GM19455 (cell line): ENCODE measurements at regions not wholly inside any gene's neighbourhood (a gene's known extent, or its start where the extent isn't known, plus 50 kb on each side); places are given as distances from the start of the nearest gene placed in this dataset.

Experiments
- ATAC-seq: cut with Tn5 transposase; IDR thresholded peaks from one replicate; pipeline ENCODE4 v1.9.1; 2021; ENCODE audit not compliant: unreplicated experiment

DNA sequence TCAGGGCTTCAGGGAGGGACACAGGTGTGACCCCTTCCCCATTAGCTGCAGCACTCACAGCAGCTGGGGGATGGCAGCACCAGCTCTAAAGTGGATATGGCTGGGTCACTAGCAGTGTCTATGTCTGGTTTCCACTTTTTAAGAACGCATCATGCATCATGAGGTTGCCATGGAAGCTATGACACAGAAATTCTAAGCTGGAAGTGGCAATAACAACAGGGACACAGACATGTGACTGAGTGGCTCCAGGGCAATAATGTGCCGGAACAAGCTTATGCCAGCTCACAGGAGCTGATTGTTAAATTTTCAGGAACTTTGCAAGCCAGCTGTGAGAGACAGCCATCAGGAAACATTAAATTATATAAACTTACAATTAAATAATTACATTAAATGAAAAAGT is 51.2 kb upstream of the NFASC start:
- no peak for ATAC-seq
